HCT116 (cell line): ENCODE measurements at regions not wholly inside any gene's neighbourhood (a gene's known extent, or its start where the extent isn't known, plus 50 kb on each side); places are given as distances from the start of the nearest gene placed in this dataset.

Source experiments
- ATAC-seq: fragments of 200-7000 bp; cut with Tn5 transposase; 2 replicates; pipeline ENCODE4 v1.9.1; 2020; ENCODE audit warnings: mild to moderate bottlenecking, moderate library complexity
- BruUV-seq: library from RNA; stranded (reverse); fragments of 400-500 nt; replicated peaks from 2 replicates; lab custom pipeline; 2021; lab: Mats Ljungman, UMichigan
- CTCF ChIA-PET: fragments of 300-600 bp; sonication (Branson Sonifier 250); formaldehyde crosslinking; loops from one replicate; lab custom pipeline; 2021; ENCODE audit warnings: antibody characterized with exemption; lab: Charles Lee
- POLR2A ChIA-PET: fragments of 300-600, 350-600 bp; sonication (Branson Sonifier 250); formaldehyde crosslinking; loops from one replicate; lab custom pipeline; 2021; ENCODE audit warnings: antibody characterized with exemption; lab: Charles Lee
- RAD21 ChIA-PET, 2 experiments: fragments of 300-600 bp; sonication (Branson Sonifier 250); formaldehyde crosslinking; loops; one replicate each; lab custom pipeline; 2023; ENCODE audit warnings: low total read pairs in 2 of 2; ENCODE audit not compliant: uncharacterized antibody in 2 of 2, unreplicated experiment in 2 of 2, low non-redundant PET in 1 of 2; lab: Charles Lee
- DNase-seq: peaks from one replicate; pipeline ENCODE4 v3.0.0-alpha.2; 2010; ENCODE audit warnings: low read depth, low spot score
- H2AFZ ChIP-seq: fragments of 200-600 bp; shearing (Covaris generic), sonication (generic); 2 replicates; pipeline ENCODE4 v1.6.1; 2017; ENCODE audit warnings: low read depth, mixed run types, mixed read lengths, antibody characterized with exemption, low read length; ENCODE audit not compliant: poor library complexity, severe bottlenecking
- H3K27ac ChIP-seq: 2 replicates; pipeline ENCODE4 v1.5.1; 2012; ENCODE audit warnings: low read depth, low read length
- H3K27me3 ChIP-seq: fragments of 200-600 bp; sonication (generic); 2 replicates; pipeline ENCODE4 v1.6.1; 2016; ENCODE audit warnings: mixed run types, low read length, mixed read lengths; ENCODE audit not compliant: insufficient read depth
- H3K36me3 ChIP-seq, 2 experiments: fragments of 200-500 bp in 1 of 2; fragments of 200-600 bp in 1 of 2; sonication (Bioruptor generic) in 1 of 2; sonication (generic) in 1 of 2; 2 replicates each; pipeline versions ENCODE4 v1.5.1 to v1.6.1; 2014 to 2016; ENCODE audit warnings: low read length in 2 of 2, inconsistent platforms in 1 of 2, mixed read lengths in 1 of 2, mixed run types in 1 of 2; ENCODE audit not compliant: insufficient read depth in 2 of 2, control insufficient read depth in 1 of 2
- H3K4me1 ChIP-seq, 2 experiments: fragments of 200-600 bp in 1 of 2; sonication (generic) in 1 of 2; 2 replicates each; pipeline versions ENCODE4 v1.5.1 to v1.6.1; 2012 to 2017; ENCODE audit warnings: low read length in 2 of 2, inconsistent platforms in 1 of 2, mild to moderate bottlenecking in 1 of 2, mixed read lengths in 1 of 2, mixed run types in 1 of 2, moderate library complexity in 1 of 2; ENCODE audit not compliant: insufficient read depth in 2 of 2, control insufficient read depth in 1 of 2
- H3K4me2 ChIP-seq: fragments of 200-600 bp; sonication (generic); 2 replicates; pipeline ENCODE4 v1.6.1; 2017; ENCODE audit warnings: mixed run types, low read length, mixed read lengths
- H3K4me3 ChIP-seq, 2 experiments: fragments of 200-600 bp in 1 of 2; sonication (generic) in 1 of 2; replicated peaks in 1 of 2; 2 replicates each; pipeline ENCODE4 v1.5.1; 2011 to 2016; ENCODE audit warnings: low read length in 2 of 2, control low read depth in 1 of 2, low read depth in 1 of 2, mild to moderate bottlenecking in 1 of 2, mixed read lengths in 1 of 2, mixed run types in 1 of 2
- H3K79me2 ChIP-seq: fragments of 200-600 bp; sonication (generic); 2 replicates; pipeline ENCODE4 v1.6.1; 2017; ENCODE audit warnings: mild to moderate bottlenecking, mixed run types, low read length, moderate library complexity, mixed read lengths; ENCODE audit not compliant: insufficient read depth
- H3K9ac ChIP-seq: fragments of 200-600 bp; sonication (generic); 2 replicates; pipeline ENCODE4 v1.6.1; 2016; ENCODE audit warnings: low read length, mixed read lengths
- H3K9me2 ChIP-seq: fragments of 200-600 bp; sonication (generic), shearing (Covaris generic); 2 replicates; pipeline ENCODE4 v1.6.1; 2017; ENCODE audit warnings: mixed run types, mild to moderate bottlenecking, moderate library complexity; ENCODE audit not compliant: insufficient read depth
- H3K9me3 ChIP-seq, 2 experiments: fragments of 200-500 bp in 1 of 2; fragments of 200-600 bp in 1 of 2; sonication (Bioruptor generic) in 1 of 2; sonication (generic) in 1 of 2; 2 replicates each; pipeline ENCODE4 v1.6.1; 2014 to 2017; ENCODE audit warnings: low read length in 2 of 2, mixed read lengths in 2 of 2, inconsistent platforms in 1 of 2, low read depth in 1 of 2, mild to moderate bottlenecking in 1 of 2, mixed run types in 1 of 2, moderate library complexity in 1 of 2; ENCODE audit not compliant: control insufficient read depth in 1 of 2, insufficient read depth in 1 of 2
- H4K20me1 ChIP-seq: fragments of 200-600 bp; sonication (generic), shearing (Covaris generic); 2 replicates; pipeline ENCODE4 v1.6.1; 2017; ENCODE audit warnings: mixed run types, mild to moderate bottlenecking, moderate library complexity; ENCODE audit not compliant: insufficient read depth
- CBX3 ChIP-seq: IDR thresholded peaks from 2 replicates; pipeline ENCODE4 v1.6.1; 2012; ENCODE audit warnings: low read depth
- ELF1 ChIP-seq: IDR thresholded peaks from 2 replicates; pipeline ENCODE4 v1.6.1; 2012; ENCODE audit warnings: low read depth, borderline replicate concordance
- EZH2phosphoT487 ChIP-seq: fragments of 200-600 bp; IDR thresholded peaks from 2 replicates; pipeline ENCODE4 v1.6.1; 2018; ENCODE audit warnings: antibody characterized with exemption, borderline replicate concordance
- YY1 ChIP-seq: IDR thresholded peaks from 2 replicates; pipeline ENCODE4 v1.6.1; 2011; ENCODE audit warnings: low read length, low read depth, moderate library complexity, mild to moderate bottlenecking; ENCODE audit not compliant: insufficient replicate concordance; ENCODE audit errors: extremely low read depth
- ZFX ChIP-seq: fragments of 450-650 bp; IDR thresholded peaks from 2 replicates; pipeline ENCODE4 v1.6.1; 2017
- intact Hi-C: fragments of 100-400 bp; cut with micrococcal nuclease; formaldehyde crosslinking; loops from 2 replicates; pipeline ENCODE4 v1.10.0; 2022
- TF ChIP-seq, protein P1 (sequence below): IDR thresholded peaks from 2 replicates; pipeline ENCODE4 v1.6.1; 2012; ENCODE audit warnings: low read depth

DNA sequence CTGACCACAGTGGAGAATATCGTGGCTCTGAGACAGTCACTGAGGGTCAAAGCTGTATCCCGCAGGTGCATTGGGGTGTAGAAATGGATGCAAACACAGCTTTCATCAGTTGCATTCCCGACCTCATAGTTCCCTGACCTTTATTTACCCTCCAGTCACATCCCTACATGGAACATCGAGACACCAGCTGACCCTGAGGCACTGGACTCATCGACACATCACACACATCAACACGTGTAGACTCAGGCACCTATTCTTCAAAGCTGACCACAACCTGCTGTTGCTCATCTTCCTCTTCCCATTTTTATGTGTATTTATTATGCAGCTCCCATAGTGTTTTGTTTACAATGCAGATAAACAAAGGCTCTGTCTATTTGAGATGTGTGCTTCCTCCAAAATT, 396.9 kb upstream of the NRP1 start (continued):
- TF ChIP-seq, protein P1, sequence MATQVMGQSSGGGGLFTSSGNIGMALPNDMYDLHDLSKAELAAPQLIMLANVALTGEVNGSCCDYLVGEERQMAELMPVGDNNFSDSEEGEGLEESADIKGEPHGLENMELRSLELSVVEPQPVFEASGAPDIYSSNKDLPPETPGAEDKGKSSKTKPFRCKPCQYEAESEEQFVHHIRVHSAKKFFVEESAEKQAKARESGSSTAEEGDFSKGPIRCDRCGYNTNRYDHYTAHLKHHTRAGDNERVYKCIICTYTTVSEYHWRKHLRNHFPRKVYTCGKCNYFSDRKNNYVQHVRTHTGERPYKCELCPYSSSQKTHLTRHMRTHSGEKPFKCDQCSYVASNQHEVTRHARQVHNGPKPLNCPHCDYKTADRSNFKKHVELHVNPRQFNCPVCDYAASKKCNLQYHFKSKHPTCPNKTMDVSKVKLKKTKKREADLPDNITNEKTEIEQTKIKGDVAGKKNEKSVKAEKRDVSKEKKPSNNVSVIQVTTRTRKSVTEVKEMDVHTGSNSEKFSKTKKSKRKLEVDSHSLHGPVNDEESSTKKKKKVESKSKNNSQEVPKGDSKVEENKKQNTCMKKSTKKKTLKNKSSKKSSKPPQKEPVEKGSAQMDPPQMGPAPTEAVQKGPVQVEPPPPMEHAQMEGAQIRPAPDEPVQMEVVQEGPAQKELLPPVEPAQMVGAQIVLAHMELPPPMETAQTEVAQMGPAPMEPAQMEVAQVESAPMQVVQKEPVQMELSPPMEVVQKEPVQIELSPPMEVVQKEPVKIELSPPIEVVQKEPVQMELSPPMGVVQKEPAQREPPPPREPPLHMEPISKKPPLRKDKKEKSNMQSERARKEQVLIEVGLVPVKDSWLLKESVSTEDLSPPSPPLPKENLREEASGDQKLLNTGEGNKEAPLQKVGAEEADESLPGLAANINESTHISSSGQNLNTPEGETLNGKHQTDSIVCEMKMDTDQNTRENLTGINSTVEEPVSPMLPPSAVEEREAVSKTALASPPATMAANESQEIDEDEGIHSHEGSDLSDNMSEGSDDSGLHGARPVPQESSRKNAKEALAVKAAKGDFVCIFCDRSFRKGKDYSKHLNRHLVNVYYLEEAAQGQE: no peak
- TF ChIP-seq EZH2phosphoT487: no peak

DNA sequence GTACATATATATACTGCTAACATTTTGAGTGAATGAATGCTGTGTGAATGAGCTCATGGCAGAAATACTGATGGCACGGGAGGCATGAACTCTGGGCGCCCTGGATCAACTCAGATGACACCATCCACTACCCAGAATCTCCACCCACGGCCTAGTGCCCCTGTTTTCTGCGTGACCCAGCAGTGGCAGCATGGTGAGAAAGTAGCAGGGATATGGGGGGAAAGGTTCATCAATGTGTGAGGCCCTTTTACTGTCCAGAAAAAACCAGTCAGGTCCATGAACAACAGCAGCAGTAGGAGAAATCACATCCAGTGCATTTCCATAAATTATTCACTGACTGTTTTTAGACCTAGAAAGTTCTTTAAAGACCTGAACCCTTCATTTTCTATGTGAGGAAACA, 391.0 kb upstream of the NRP1 start:
- intact Hi-C loops: no loop called here
- ATAC-seq (no peak), DNase-seq (no peak)
- Histone ChIP-seq H3K9ac (no peak overlapping the region), H3K27ac (no peak overlapping the region), H2AFZ (no peak overlapping the region), H3K27me3 (no peaks in the 10 kb centered on the region; the same call in 1 of the 2 replicates), H3K9me2 (no peaks in the 10 kb centered on the region), H3K79me2 (no peaks in the 10 kb centered on the region), H3K36me3 (no peaks in the 10 kb centered on the region), H3K4me1 (no peaks in the 10 kb centered on the region), H3K9me3 (no peaks in the 10 kb centered on the region), H3K4me3 (no peak overlapping the region), H3K4me2 (no peak overlapping the region), H4K20me1 (no peaks in the 10 kb centered on the region)
- no TSS peak for BruUV-seq
- RAD21 ChIA-PET: no interaction called here
- POLR2A ChIA-PET: no interaction called here
- CTCF ChIA-PET: no interaction called here
- no peak for TF ChIP-seq ZFX
- TF ChIP-seq ELF1: no peak
- TF ChIP-seq, protein P1: no peak
- TF ChIP-seq CBX3: no peak
- no peak for TF ChIP-seq EZH2phosphoT487
- no peak for TF ChIP-seq YY1
